ENCODE measurements at regions not wholly inside any gene's neighbourhood (a gene's known extent, or its start where the extent isn't known, plus 50 kb on each side); places are given as distances from the start of the nearest gene placed in this dataset.

- TF ChIP-seq CTCF (conservative IDR thresholded peaks at IDR 0.05; ENCODE audit: low read depth, low read length), result no peak
- no peak for TF ChIP-seq EZH2 (IDR thresholded peaks at IDR 0.05; ENCODE audit: borderline replicate concordance, low read depth, low read length, poor library complexity, severe bottlenecking)
These were observed 136.3 kb upstream of the DHRS4 start for GRCh38 chr14:23817164-23817767.

All from A673 (cell line).